ENCODE measurements at regions not wholly inside any gene's neighbourhood (a gene's known extent, or its start where the extent isn't known, plus 50 kb on each side); places are given as distances from the start of the nearest gene placed in this dataset.

DNA sequence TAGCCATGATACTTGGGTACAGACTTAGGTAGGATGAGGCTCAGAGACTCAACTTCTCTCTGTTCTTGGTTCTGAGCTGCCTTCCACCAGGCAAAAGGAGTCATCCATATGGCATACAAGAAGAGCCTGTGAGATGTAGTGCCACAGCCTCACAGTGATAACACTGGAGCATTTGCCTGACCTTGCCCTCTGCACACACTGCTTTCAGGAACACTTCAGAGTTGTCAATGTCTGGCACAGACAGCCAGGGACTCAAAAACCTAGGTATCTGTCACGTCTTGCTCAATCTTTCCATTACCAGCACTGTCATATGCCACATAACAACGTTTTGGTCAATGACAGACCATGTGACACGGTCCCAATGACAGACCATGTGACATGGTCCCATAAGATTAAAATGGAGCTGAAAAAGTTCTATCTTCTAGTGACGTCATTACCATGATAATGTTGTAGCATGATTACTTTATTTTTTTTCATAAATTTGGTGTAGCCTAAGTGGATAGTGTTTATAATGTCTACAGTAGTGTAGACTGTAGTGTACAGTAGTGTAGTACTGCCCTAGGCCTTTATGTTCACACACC is 199.9 kb upstream of the CTTNBP2NL start:
- peaks cover 11% of the 10 kb centered on the region for H3K27me3 Mint-ChIP-seq (ENCODE audit: low read depth)
- H2BK20ac ChIP-seq (ENCODE audit: low read depth, low read length, poor library complexity, severe bottlenecking) = no peak overlapping the region
- no peaks in the 10 kb centered on the region for H3K4me1 Mint-ChIP-seq
- no peak overlapping the region for H3K4me2 ChIP-seq (ENCODE audit: insufficient read depth, insufficient read length, low read length)
- peaks cover 0 to 2% of the 10 kb centered on the region in 2 experiments; a peak in 1 of 5 replicates for H3K9me3 Mint-ChIP-seq
- H2BK12ac ChIP-seq (ENCODE audit: insufficient read length, low read depth, low read length) = no peak overlapping the region
- H3K27ac ChIP-seq (ENCODE audit: insufficient read length, low read depth, low read length) = no peak overlapping the region
- no peak overlapping the region for H3K18ac ChIP-seq (ENCODE audit: insufficient read length, low read depth, low read length)
- H3K79me1 ChIP-seq (ENCODE audit: insufficient read depth, low read depth, low read length, poor library complexity, severe bottlenecking) = no peaks in the 10 kb centered on the region
- no peak overlapping the region for H3T11ph ChIP-seq (ENCODE audit: low read length)
- no peak overlapping the region for H2AFZ ChIP-seq (ENCODE audit: low read length)
- H3K4ac ChIP-seq (ENCODE audit: low read depth, low read length) = no peak overlapping the region
- TF ChIP-seq, protein P1, sequence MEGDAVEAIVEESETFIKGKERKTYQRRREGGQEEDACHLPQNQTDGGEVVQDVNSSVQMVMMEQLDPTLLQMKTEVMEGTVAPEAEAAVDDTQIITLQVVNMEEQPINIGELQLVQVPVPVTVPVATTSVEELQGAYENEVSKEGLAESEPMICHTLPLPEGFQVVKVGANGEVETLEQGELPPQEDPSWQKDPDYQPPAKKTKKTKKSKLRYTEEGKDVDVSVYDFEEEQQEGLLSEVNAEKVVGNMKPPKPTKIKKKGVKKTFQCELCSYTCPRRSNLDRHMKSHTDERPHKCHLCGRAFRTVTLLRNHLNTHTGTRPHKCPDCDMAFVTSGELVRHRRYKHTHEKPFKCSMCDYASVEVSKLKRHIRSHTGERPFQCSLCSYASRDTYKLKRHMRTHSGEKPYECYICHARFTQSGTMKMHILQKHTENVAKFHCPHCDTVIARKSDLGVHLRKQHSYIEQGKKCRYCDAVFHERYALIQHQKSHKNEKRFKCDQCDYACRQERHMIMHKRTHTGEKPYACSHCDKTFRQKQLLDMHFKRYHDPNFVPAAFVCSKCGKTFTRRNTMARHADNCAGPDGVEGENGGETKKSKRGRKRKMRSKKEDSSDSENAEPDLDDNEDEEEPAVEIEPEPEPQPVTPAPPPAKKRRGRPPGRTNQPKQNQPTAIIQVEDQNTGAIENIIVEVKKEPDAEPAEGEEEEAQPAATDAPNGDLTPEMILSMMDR (conservative IDR thresholded peaks at IDR 0.05) = no peak
- no peak overlapping the region for H3K4me3 Mint-ChIP-seq
- H3K27me3 ChIP-seq (ENCODE audit: insufficient read depth, low read length) = no peaks in the 10 kb centered on the region
- no peaks in the 10 kb centered on the region for H3K4me1 ChIP-seq (ENCODE audit: insufficient read depth, low read length)
- no peaks in the 10 kb centered on the region for H3K9me3 ChIP-seq (ENCODE audit: control insufficient read depth, low read depth, low read length)
- H2BK15ac ChIP-seq (ENCODE audit: low read depth, low read length) = no peak overlapping the region
- no peak overlapping the region for H3K14ac ChIP-seq (ENCODE audit: insufficient read depth, low read length)
- H3K56ac ChIP-seq (ENCODE audit: insufficient read length, low read depth, low read length) = no peak overlapping the region
- H3K36me3 Mint-ChIP-seq (ENCODE audit: insufficient read depth in 1 of 3, low read depth in 3 of 3) = no peaks in the 10 kb centered on the region
- no peaks in the 10 kb centered on the region for H4K20me1 ChIP-seq (ENCODE audit: control insufficient read depth, insufficient read depth, insufficient read length)
- H3K23ac ChIP-seq (ENCODE audit: insufficient read length, low read depth, low read length) = no peak overlapping the region
- H3K79me2 ChIP-seq (ENCODE audit: insufficient read depth, low read length) = no peaks in the 10 kb centered on the region
- H2AK5ac ChIP-seq (ENCODE audit: insufficient read length, low read length) = no peak overlapping the region
- H2BK120ac ChIP-seq (ENCODE audit: low read depth, low read length, poor library complexity, severe bottlenecking) = no peak overlapping the region
- H4K5ac ChIP-seq (ENCODE audit: insufficient read length, low read depth, low read length) = no peak overlapping the region
- no peak overlapping the region for H3K9ac ChIP-seq (ENCODE audit: extremely low read depth, insufficient read length, low read length)
- DNase-seq = no peak
- no peak overlapping the region for H4K8ac ChIP-seq (replicated peaks; ENCODE audit: insufficient read length, low read depth, low read length)
- no CpG with 5 or more reads among the region's 4 CpGs for WGBS (ENCODE audit: extremely low coverage, insufficient read length, low lambda C conversion rate)
- no peak overlapping the region for H2BK5ac ChIP-seq (ENCODE audit: insufficient read length, low read length)
- no peaks in the 10 kb centered on the region for H3K23me2 ChIP-seq (ENCODE audit: insufficient read length, low read depth, low read length, poor library complexity, severe bottlenecking)
- H3K27ac Mint-ChIP-seq = no peak overlapping the region
- no peak overlapping the region for H4K91ac ChIP-seq (ENCODE audit: insufficient read length, low read depth, low read length)

Measured in H9 (cell line).